ENCODE measurements at regions not wholly inside any gene's neighbourhood (a gene's known extent, or its start where the extent isn't known, plus 50 kb on each side); places are given as distances from the start of the nearest gene placed in this dataset.
A peak's percentile ranks its signal among the peaks of the same experiment; 100 is the strongest.

DNA sequence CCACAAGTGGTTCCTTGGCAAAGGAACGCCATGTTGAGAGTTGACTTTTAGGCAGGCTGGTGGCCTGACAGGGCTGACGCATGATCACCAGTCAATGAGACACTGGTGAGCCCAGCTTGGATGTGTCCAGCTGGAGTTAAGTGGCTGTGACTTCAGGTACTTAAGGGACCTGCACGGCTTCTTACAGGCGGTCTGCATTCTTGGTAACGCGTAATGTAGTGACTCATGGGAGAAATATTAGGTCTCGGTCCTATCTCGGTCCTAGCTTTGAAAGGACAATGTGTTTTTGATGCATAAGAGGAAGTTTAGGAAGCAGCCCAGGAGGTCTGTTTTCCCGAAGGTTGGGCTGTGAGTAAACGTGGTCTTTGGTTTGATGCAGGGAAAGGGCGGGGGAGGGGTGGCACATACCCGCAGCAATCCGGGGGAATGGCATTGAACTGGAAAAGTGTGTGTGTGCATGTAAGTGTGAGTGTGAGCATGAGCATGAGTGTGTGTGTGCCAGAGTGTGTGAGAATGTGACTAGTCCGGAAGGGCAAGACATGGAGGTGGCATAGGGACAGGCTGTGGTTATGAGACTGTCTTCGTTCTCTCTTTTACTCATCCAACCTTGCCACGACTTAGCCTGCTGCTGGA is 55.3 kb downstream of the FAM43A start:
- Histone ChIP-seq H3K27me3 (ENCODE audit: control insufficient read depth, insufficient read depth, low read length) (no peaks in the 10 kb centered on the region), H3K4me3 (ENCODE audit: low read depth in 2 of 2, low read length in 2 of 2) (peak overlapping the region in 1 of 2 experiments; percentile 18; a peak in 2 of 4 replicates), H3K36me3 (ENCODE audit: control insufficient read depth, insufficient read depth, low read length) (no peaks in the 10 kb centered on the region), H3K27ac (ENCODE audit: low read length) (peak overlapping the region; percentile 24; the same call in 1 of the 2 replicates), H3K4me1 (ENCODE audit: control insufficient read depth, insufficient read depth, low read length) (peaks cover 9% of the 10 kb centered on the region), H3K9me3 (ENCODE audit: control insufficient read depth, insufficient read depth, low read depth, low read length) (no peaks in the 10 kb centered on the region)
- DNase-seq (ENCODE audit: low read depth, low spot score) (no peak), ATAC-seq (peak; percentile 71)
- CTCF ChIA-PET = no interaction called here
- in situ Hi-C loops (cut with HindIII; ENCODE audit: low pct_unique_long_range_greater_than_20kb, low sequenced_read_pairs) (no loop called here), intact Hi-C loops (cut with micrococcal nuclease; ENCODE audit: unreplicated experiment) (no loop called here)
- POLR2A ChIA-PET = interaction anchor here (0.6 kb wide), 1 partner anchor 11 kb away, joined by 4 read pairs; no protein-coding TSS in a partner anchor
- TF ChIP-seq SIN3A (IDR thresholded peaks at IDR 0.05; ENCODE audit: borderline replicate concordance, insufficient read depth, low read depth, low read length) = no peak
- TF ChIP-seq REST (IDR thresholded peaks at IDR 0.05; ENCODE audit: insufficient read depth in 1 of 2, low read depth in 2 of 2, low read length in 1 of 2) = no peak
- no peak for TF ChIP-seq POLR2AphosphoS5 (IDR thresholded peaks at IDR 0.05; ENCODE audit: low read depth, low read length)
- no peak for TF ChIP-seq TCF7L2 (IDR thresholded peaks at IDR 0.05; ENCODE audit: low read depth, low read length)
- no TSS peak for BruUV-seq (replicated peaks)

- no peak overlapping the region for H3K4me3 ChIP-seq (ENCODE audit: low read depth in 2 of 2, low read length in 2 of 2)
- H3K27ac ChIP-seq (ENCODE audit: low read length) = no peak overlapping the region
- H3K36me3 ChIP-seq (ENCODE audit: control insufficient read depth, insufficient read depth, low read length) = no peaks in the 10 kb centered on the region
- DNase-seq (ENCODE audit: low read depth, low spot score) (no peak), ATAC-seq (no peak)
- TF ChIP-seq TCF7L2 (IDR thresholded peaks at IDR 0.05; ENCODE audit: low read depth, low read length) (no peak), REST (IDR thresholded peaks at IDR 0.05; ENCODE audit: insufficient read depth in 1 of 2, low read depth in 2 of 2, low read length in 1 of 2) (no peak), SIN3A (IDR thresholded peaks at IDR 0.05; ENCODE audit: borderline replicate concordance, insufficient read depth, low read depth, low read length) (no peak), POLR2AphosphoS5 (IDR thresholded peaks at IDR 0.05; ENCODE audit: low read depth, low read length) (no peak)
- TF ChIP-seq, protein P1, sequence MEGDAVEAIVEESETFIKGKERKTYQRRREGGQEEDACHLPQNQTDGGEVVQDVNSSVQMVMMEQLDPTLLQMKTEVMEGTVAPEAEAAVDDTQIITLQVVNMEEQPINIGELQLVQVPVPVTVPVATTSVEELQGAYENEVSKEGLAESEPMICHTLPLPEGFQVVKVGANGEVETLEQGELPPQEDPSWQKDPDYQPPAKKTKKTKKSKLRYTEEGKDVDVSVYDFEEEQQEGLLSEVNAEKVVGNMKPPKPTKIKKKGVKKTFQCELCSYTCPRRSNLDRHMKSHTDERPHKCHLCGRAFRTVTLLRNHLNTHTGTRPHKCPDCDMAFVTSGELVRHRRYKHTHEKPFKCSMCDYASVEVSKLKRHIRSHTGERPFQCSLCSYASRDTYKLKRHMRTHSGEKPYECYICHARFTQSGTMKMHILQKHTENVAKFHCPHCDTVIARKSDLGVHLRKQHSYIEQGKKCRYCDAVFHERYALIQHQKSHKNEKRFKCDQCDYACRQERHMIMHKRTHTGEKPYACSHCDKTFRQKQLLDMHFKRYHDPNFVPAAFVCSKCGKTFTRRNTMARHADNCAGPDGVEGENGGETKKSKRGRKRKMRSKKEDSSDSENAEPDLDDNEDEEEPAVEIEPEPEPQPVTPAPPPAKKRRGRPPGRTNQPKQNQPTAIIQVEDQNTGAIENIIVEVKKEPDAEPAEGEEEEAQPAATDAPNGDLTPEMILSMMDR (IDR thresholded peaks at IDR 0.05) = no peak
- H3K9me3 ChIP-seq (ENCODE audit: control insufficient read depth, insufficient read depth, low read depth, low read length) = no peaks in the 10 kb centered on the region
- no peaks in the 10 kb centered on the region for H3K27me3 ChIP-seq (ENCODE audit: control insufficient read depth, insufficient read depth, low read length)
- BruUV-seq (replicated peaks) = no TSS peak
- in situ Hi-C loops (cut with HindIII; ENCODE audit: low pct_unique_long_range_greater_than_20kb, low sequenced_read_pairs) (no loop called here), intact Hi-C loops (cut with micrococcal nuclease; ENCODE audit: unreplicated experiment) (no loop called here)
- peaks cover 9% of the 10 kb centered on the region for H3K4me1 ChIP-seq (ENCODE audit: control insufficient read depth, insufficient read depth, low read length)
- CTCF ChIA-PET = no interaction called here
- POLR2A ChIA-PET = interaction anchor here (0.5 to 0.6 kb wide), 2 partner anchors 9 to 1353 kb away, joined by 3 to 16 read pairs; no protein-coding TSS in a partner anchor
Observed at GRCh38 chr3:194741916-194742315, 56.2 kb downstream of the FAM43A start.

Data from Panc1 (cell line).